GM23338 (cell line): ENCODE measurements at regions not wholly inside any gene's neighbourhood (a gene's known extent, or its start where the extent isn't known, plus 50 kb on each side); places are given as distances from the start of the nearest gene placed in this dataset.

ENCODE experiments used
- ATAC-seq: fragments of 200-7000 bp; cut with Tn5 transposase; 3 replicates; pipeline ENCODE4 v1.9.1; 2020
- DNase-seq: peaks from one replicate; pipeline ENCODE4 v3.0.0-alpha.2; 2015; ENCODE audit warnings: low spot score
- H2AFZ ChIP-seq: fragments of 200-600 bp; sonication (generic); 2 replicates; pipeline ENCODE4 v1.8.0; 2016; ENCODE audit warnings: antibody characterized with exemption, mild to moderate bottlenecking, moderate library complexity
- H3F3A ChIP-seq: fragments of 200-600 bp; sonication (generic); replicated peaks from 2 replicates; pipeline ENCODE4 v1.8.0; 2017; ENCODE audit warnings: antibody characterized with exemption, mixed run types, low read depth
- H3K27ac ChIP-seq: fragments of 200-600 bp; sonication (generic); 2 replicates; pipeline ENCODE4 v1.6.1; 2016; ENCODE audit warnings: low read depth
- H3K27me3 ChIP-seq: fragments of 200-600 bp; sonication (generic); 2 replicates; pipeline ENCODE4 v1.8.0; 2016; ENCODE audit warnings: mild to moderate bottlenecking, mixed run types, moderate library complexity; ENCODE audit not compliant: insufficient read depth
- H3K36me3 ChIP-seq: fragments of 200-600 bp; sonication (generic); 2 replicates; pipeline ENCODE4 v1.8.0; 2016; ENCODE audit warnings: mild to moderate bottlenecking; ENCODE audit not compliant: insufficient read depth
- H3K4me1 ChIP-seq: fragments of 200-600 bp; sonication (generic); 2 replicates; pipeline ENCODE4 v1.8.0; 2016; ENCODE audit warnings: mild to moderate bottlenecking, moderate library complexity; ENCODE audit not compliant: insufficient read depth
- H3K4me2 ChIP-seq: fragments of 200-600 bp; sonication (generic); 2 replicates; pipeline ENCODE4 v1.7.1; 2017; ENCODE audit warnings: mixed run types
- H3K4me3 ChIP-seq: fragments of 200-600 bp; sonication (generic); 2 replicates; pipeline ENCODE4 v1.6.1; 2016; ENCODE audit warnings: mixed run types
- H3K79me2 ChIP-seq: fragments of 200-600 bp; sonication (generic); replicated peaks from 2 replicates; pipeline ENCODE4 v1.8.0; 2017; ENCODE audit warnings: mild to moderate bottlenecking; ENCODE audit not compliant: insufficient read depth
- H3K9me2 ChIP-seq: fragments of 200-600 bp; sonication (generic); 2 replicates; pipeline ENCODE4 v1.8.0; 2017; ENCODE audit not compliant: insufficient read depth
- H4K20me1 ChIP-seq: fragments of 200-600 bp; sonication (generic); replicated peaks from 2 replicates; pipeline ENCODE4 v1.8.0; 2017; ENCODE audit warnings: mild to moderate bottlenecking; ENCODE audit not compliant: insufficient read depth
- H3K27ac Mint-ChIP-seq: 2 replicates; pipeline ENCODE4 v1.8.0; 2020; ENCODE audit warnings: inconsistent platforms, mild to moderate bottlenecking, moderate library complexity, mixed read lengths
- H3K27me3 Mint-ChIP-seq: 3 replicates; pipeline ENCODE4 v1.8.0; 2022; ENCODE audit warnings: low read depth, mild to moderate bottlenecking, moderate library complexity, mixed read lengths, inconsistent platforms; ENCODE audit not compliant: insufficient read depth, poor library complexity
- H3K36me3 Mint-ChIP-seq: 3 replicates; pipeline ENCODE4 v1.8.0; 2021; ENCODE audit warnings: low read depth, mild to moderate bottlenecking, inconsistent platforms, moderate library complexity, mixed read lengths
- H3K4me1 Mint-ChIP-seq: 3 replicates; pipeline ENCODE4 v1.8.0; 2020; ENCODE audit warnings: mild to moderate bottlenecking, inconsistent platforms, mixed read lengths
- H3K4me3 Mint-ChIP-seq: 3 replicates; pipeline ENCODE4 v1.8.0; 2021; ENCODE audit warnings: moderate library complexity, mild to moderate bottlenecking, inconsistent platforms, mixed read lengths
- H3K9me3 Mint-ChIP-seq: 3 replicates; pipeline ENCODE4 v1.8.0; 2020; ENCODE audit warnings: moderate library complexity, mild to moderate bottlenecking, inconsistent platforms, mixed read lengths
- CREB1 ChIP-seq: fragments of 250-450 bp; sonication (Bioruptor Pico); IDR thresholded peaks from 2 replicates; pipeline ENCODE4 v1.5.0; 2020; ENCODE audit warnings: low read depth, mild to moderate bottlenecking, moderate library complexity
- CTCF ChIP-seq, 2 experiments: fragments of 200-600 bp in 1 of 2; sonication (generic) in 1 of 2; conservative IDR thresholded peaks; 2 replicates each; pipeline versions ENCODE4 v1.5.1 to v1.6.1; 2016 to 2017; ENCODE audit warnings: antibody characterized with exemption in 2 of 2, low read depth in 2 of 2, mild to moderate bottlenecking in 2 of 2, moderate library complexity in 1 of 2
- ETS1 ChIP-seq: IDR thresholded peaks from 2 replicates; pipeline ENCODE4 v1.6.1; 2016; ENCODE audit warnings: antibody characterized with exemption
- EZH2 ChIP-seq: fragments of 200-600 bp; sonication (generic); IDR thresholded peaks from one replicate; pipeline ENCODE4 v1.8.0; 2017; ENCODE audit warnings: antibody characterized with exemption, mild to moderate bottlenecking, low read depth; ENCODE audit not compliant: unreplicated experiment
- EZH2phosphoT487 ChIP-seq: fragments of 200-600 bp; sonication (generic); IDR thresholded peaks from one replicate; pipeline ENCODE4 v1.8.1; 2018; ENCODE audit warnings: antibody characterized with exemption; ENCODE audit not compliant: unreplicated experiment
- JUNB ChIP-seq: IDR thresholded peaks from one replicate; pipeline ENCODE4 v1.6.1; 2016; ENCODE audit warnings: antibody characterized with exemption; ENCODE audit not compliant: unreplicated experiment
- NANOG ChIP-seq: IDR thresholded peaks from 2 replicates; pipeline ENCODE4 v1.6.1; 2016; ENCODE audit warnings: antibody characterized with exemption, borderline replicate concordance
- POLR2AphosphoS5 ChIP-seq: IDR thresholded peaks from 2 replicates; pipeline ENCODE4 v1.6.1; 2016; ENCODE audit warnings: antibody characterized with exemption, low read depth
- REST ChIP-seq: IDR thresholded peaks from one replicate; pipeline ENCODE4 v1.6.1; 2018; ENCODE audit warnings: antibody characterized with exemption; ENCODE audit not compliant: unreplicated experiment
- STAT1 ChIP-seq: IDR thresholded peaks from one replicate; pipeline ENCODE4 v1.6.1; 2016; ENCODE audit warnings: antibody characterized with exemption; ENCODE audit not compliant: unreplicated experiment
- ZNF114 ChIP-seq: fragments of 250-450 bp; sonication (Bioruptor Pico); IDR thresholded peaks from 2 replicates; pipeline ENCODE4 v1.5.0; 2020; ENCODE audit warnings: mild to moderate bottlenecking, moderate library complexity
- ZNF331 ChIP-seq: fragments of 250-450 bp; sonication (Bioruptor Pico); IDR thresholded peaks from 2 replicates; pipeline ENCODE4 v1.5.0; 2020; ENCODE audit warnings: low read depth, mild to moderate bottlenecking, moderate library complexity
- ZNF462 ChIP-seq: fragments of 250-450 bp; sonication (Bioruptor Pico); IDR thresholded peaks from 2 replicates; pipeline ENCODE4 v1.5.0; 2020; ENCODE audit warnings: mild to moderate bottlenecking, moderate library complexity

GRCh38 chr15:70278644-70279043 is 180.9 kb upstream of the TLE3 start:
- DNase-seq, result no peak
- Mint-ChIP-seq H3K4me3 (no peak overlapping the region), H3K9me3 (no peaks in the 10 kb centered on the region; the same call in 2 of the 3 replicates), H3K27ac (no peak overlapping the region), H3K4me1 (no peaks in the 10 kb centered on the region), H3K36me3 (no peaks in the 10 kb centered on the region), H3K27me3 (peaks cover 5% of the 10 kb centered on the region)
- Histone ChIP-seq H3K27me3 (no peaks in the 10 kb centered on the region), H3K9me2 (0 out of 2 replicates have a peak, but pooled peaks cover 3% of the 10 kb centered on the region), H3K4me2 (no peak overlapping the region), H3K79me2 (no peaks in the 10 kb centered on the region), H3K27ac (no peak overlapping the region), H3K4me1 (no peaks in the 10 kb centered on the region), H3F3A (no peaks in the 10 kb centered on the region), H3K4me3 (no peak overlapping the region), H2AFZ (no peak overlapping the region), H4K20me1 (no peaks in the 10 kb centered on the region), H3K36me3 (no peaks in the 10 kb centered on the region)
- no peak for ATAC-seq
- no peak for TF ChIP-seq ZNF331 (CRISPR knock-in tag)
- no peak for TF ChIP-seq ETS1
- TF ChIP-seq POLR2AphosphoS5, result no peak
- TF ChIP-seq CREB1, result no peak
- TF ChIP-seq JUNB, result no peak
- TF ChIP-seq EZH2phosphoT487, result no peak
- TF ChIP-seq NANOG, result no peak
- TF ChIP-seq STAT1, result no peak
- TF ChIP-seq ZNF114 (CRISPR knock-in tag), result no peak
- no peak for TF ChIP-seq EZH2
- no peak for TF ChIP-seq REST
- TF ChIP-seq CTCF (conservative IDR thresholded peaks at IDR 0.05; ENCODE audit: low read depth in 2 of 2), result no peak
- no peak for TF ChIP-seq ZNF462 (CRISPR knock-in tag)
